A549 (cell line): ENCODE measurements at regions not wholly inside any gene's neighbourhood (a gene's known extent, or its start where the extent isn't known, plus 50 kb on each side); places are given as distances from the start of the nearest gene placed in this dataset.

ENCODE experiments used
- CTCF ChIP-seq: fragments of >200 bp; sonication (Bioruptor Twin); formaldehyde crosslinking; IDR thresholded peaks from 3 replicates; pipeline ENCODE4 v1.5.1; 2016
- ELK1 ChIP-seq: fragments of 150-350 bp; IDR thresholded peaks from 2 replicates; pipeline ENCODE4 v1.6.1; 2014; ENCODE audit warnings: low read depth, mild to moderate bottlenecking, low read length
- POLR2A ChIP-seq: IDR thresholded peaks from 2 replicates; pipeline ENCODE4 v1.6.1; 2012; ENCODE audit warnings: mild to moderate bottlenecking, low read length
- RARB ChIP-seq: fragments of 250-450 bp; sonication (Bioruptor Pico); IDR thresholded peaks from 2 replicates; pipeline ENCODE4 v1.8.0; 2021; ENCODE audit warnings: mild to moderate bottlenecking, moderate library complexity
- RCOR1 ChIP-seq: fragments of 150-350 bp; IDR thresholded peaks from 2 replicates; pipeline ENCODE4 v1.6.1; 2014; ENCODE audit warnings: antibody characterized with exemption, low read length, low read depth

GRCh38 chr1:94746635-94747525 is 73.3 kb upstream of the SLC44A3 start:
- TF ChIP-seq CTCF, result no peak
- no peak for TF ChIP-seq RARB (CRISPR knock-in tag)
- TF ChIP-seq ELK1, result no peak
- TF ChIP-seq POLR2A, result no peak
- TF ChIP-seq RCOR1, result no peak
